ENCODE measurements at regions not wholly inside any gene's neighbourhood (a gene's known extent, or its start where the extent isn't known, plus 50 kb on each side); places are given as distances from the start of the nearest gene placed in this dataset.

- TF ChIP-seq, protein P1, sequence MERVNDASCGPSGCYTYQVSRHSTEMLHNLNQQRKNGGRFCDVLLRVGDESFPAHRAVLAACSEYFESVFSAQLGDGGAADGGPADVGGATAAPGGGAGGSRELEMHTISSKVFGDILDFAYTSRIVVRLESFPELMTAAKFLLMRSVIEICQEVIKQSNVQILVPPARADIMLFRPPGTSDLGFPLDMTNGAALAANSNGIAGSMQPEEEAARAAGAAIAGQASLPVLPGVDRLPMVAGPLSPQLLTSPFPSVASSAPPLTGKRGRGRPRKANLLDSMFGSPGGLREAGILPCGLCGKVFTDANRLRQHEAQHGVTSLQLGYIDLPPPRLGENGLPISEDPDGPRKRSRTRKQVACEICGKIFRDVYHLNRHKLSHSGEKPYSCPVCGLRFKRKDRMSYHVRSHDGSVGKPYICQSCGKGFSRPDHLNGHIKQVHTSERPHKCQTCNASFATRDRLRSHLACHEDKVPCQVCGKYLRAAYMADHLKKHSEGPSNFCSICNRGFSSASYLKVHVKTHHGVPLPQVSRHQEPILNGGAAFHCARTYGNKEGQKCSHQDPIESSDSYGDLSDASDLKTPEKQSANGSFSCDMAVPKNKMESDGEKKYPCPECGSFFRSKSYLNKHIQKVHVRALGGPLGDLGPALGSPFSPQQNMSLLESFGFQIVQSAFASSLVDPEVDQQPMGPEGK (CRISPR knock-in tag; IDR thresholded peaks at IDR 0.05; ENCODE audit: borderline replicate concordance): no peak
- TF ChIP-seq CSDC2 (CRISPR knock-in tag; IDR thresholded peaks at IDR 0.05) (no peak), ISL1 (CRISPR knock-in tag; IDR thresholded peaks at IDR 0.05) (no peak), RARB (CRISPR knock-in tag; IDR thresholded peaks at IDR 0.05) (no peak), ZFP3 (CRISPR knock-in tag; IDR thresholded peaks at IDR 0.05) (no peak), GLIS3 (CRISPR knock-in tag; IDR thresholded peaks at IDR 0.05) (no peak), TOX (CRISPR knock-in tag; IDR thresholded peaks at IDR 0.05; ENCODE audit: borderline replicate concordance) (no peak), TSHZ2 (CRISPR knock-in tag; IDR thresholded peaks at IDR 0.05) (no peak), ZC3H10 (CRISPR knock-in tag; IDR thresholded peaks at IDR 0.05) (no peak)
- TF ChIP-seq, protein P2, sequence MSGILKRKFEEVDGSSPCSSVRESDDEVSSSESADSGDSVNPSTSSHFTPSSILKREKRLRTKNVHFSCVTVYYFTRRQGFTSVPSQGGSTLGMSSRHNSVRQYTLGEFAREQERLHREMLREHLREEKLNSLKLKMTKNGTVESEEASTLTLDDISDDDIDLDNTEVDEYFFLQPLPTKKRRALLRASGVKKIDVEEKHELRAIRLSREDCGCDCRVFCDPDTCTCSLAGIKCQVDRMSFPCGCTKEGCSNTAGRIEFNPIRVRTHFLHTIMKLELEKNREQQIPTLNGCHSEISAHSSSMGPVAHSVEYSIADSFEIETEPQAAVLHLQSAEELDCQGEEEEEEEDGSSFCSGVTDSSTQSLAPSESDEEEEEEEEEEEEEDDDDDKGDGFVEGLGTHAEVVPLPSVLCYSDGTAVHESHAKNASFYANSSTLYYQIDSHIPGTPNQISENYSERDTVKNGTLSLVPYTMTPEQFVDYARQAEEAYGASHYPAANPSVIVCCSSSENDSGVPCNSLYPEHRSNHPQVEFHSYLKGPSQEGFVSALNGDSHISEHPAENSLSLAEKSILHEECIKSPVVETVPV (CRISPR knock-in tag; IDR thresholded peaks at IDR 0.05): no peak
- TF ChIP-seq, protein P3, sequence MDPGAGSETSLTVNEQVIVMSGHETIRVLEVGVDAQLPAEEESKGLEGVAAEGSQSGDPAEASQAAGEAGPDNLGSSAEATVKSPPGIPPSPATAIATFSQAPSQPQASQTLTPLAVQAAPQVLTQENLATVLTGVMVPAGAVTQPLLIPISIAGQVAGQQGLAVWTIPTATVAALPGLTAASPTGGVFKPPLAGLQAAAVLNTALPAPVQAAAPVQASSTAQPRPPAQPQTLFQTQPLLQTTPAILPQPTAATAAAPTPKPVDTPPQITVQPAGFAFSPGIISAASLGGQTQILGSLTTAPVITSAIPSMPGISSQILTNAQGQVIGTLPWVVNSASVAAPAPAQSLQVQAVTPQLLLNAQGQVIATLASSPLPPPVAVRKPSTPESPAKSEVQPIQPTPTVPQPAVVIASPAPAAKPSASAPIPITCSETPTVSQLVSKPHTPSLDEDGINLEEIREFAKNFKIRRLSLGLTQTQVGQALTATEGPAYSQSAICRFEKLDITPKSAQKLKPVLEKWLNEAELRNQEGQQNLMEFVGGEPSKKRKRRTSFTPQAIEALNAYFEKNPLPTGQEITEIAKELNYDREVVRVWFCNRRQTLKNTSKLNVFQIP (CRISPR knock-in tag; IDR thresholded peaks at IDR 0.05; ENCODE audit: borderline replicate concordance, low read depth): no peak
- no peak for ATAC-seq
Observed at GRCh38 chr9:134519375-134520070, 122.1 kb upstream of the COL5A1 start.

DNA sequence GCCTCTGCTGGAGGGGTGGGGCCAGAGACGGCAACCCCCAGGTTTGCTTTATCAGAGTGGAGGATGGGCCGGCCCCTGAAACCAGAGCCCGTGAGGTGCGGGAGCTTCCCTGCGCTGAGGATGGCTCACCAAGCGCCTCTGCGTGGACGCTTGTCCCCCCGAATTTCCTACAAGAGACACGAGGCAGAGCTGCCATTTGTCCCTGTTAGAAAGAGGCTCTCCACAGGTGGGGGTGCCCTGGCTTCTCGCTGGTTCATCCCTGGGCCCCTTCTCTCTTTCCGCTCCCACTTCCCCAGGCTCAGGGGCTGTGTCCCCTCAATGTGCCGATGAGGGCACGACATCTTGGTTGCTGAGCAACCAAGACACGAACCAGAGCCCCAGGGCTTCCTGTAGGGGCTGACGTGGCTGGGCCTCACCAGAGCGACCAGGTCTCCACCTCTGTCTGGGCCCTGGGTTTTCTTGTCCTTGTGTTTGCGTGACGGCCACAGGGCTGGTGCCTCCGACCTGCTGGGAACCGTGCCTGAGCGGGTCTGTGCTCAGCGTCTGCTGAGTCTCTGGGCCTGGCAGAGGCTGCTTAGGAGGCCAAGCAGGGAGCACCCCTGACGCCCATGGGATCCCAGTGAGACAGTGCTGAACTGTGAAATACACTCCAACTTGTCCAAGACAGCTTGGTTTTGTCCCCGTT lies 119.6 kb upstream of the COL5A1 start:
- ATAC-seq: no peak
- TF ChIP-seq, protein P1 (CRISPR knock-in tag; IDR thresholded peaks at IDR 0.05; ENCODE audit: borderline replicate concordance): no peak
- TF ChIP-seq ZC3H10 (CRISPR knock-in tag; IDR thresholded peaks at IDR 0.05) (no peak), PPARA (CRISPR knock-in tag; IDR thresholded peaks at IDR 0.05; ENCODE audit: borderline replicate concordance) (no peak), BACH2 (CRISPR knock-in tag; IDR thresholded peaks at IDR 0.05; ENCODE audit: borderline replicate concordance) (no peak), GLIS3 (CRISPR knock-in tag; IDR thresholded peaks at IDR 0.05) (no peak), TSHZ2 (CRISPR knock-in tag; IDR thresholded peaks at IDR 0.05) (no peak)
- TF ChIP-seq, protein P4, sequence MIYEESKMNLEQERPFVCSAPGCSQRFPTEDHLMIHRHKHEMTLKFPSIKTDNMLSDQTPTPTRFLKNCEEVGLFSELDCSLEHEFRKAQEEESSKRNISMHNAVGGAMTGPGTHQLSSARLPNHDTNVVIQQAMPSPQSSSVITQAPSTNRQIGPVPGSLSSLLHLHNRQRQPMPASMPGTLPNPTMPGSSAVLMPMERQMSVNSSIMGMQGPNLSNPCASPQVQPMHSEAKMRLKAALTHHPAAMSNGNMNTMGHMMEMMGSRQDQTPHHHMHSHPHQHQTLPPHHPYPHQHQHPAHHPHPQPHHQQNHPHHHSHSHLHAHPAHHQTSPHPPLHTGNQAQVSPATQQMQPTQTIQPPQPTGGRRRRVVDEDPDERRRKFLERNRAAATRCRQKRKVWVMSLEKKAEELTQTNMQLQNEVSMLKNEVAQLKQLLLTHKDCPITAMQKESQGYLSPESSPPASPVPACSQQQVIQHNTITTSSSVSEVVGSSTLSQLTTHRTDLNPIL (CRISPR knock-in tag; IDR thresholded peaks at IDR 0.05; ENCODE audit: low read depth): no peak
- TF ChIP-seq, protein P3 (CRISPR knock-in tag; IDR thresholded peaks at IDR 0.05; ENCODE audit: borderline replicate concordance, low read depth): no peak

All from SK-N-SH treated with all-trans-retinoic acid at 6 μM for 48 hours (cell line).